GM19372 (cell line): ENCODE measurements at regions not wholly inside any gene's neighbourhood (a gene's known extent, or its start where the extent isn't known, plus 50 kb on each side); places are given as distances from the start of the nearest gene placed in this dataset.
"Not testable (repeated sequence)": the region's sequence is repeated elsewhere in the genome, so short reads cannot be mapped to it uniquely, and the experiment has no call there.

Source experiments
- ATAC-seq: cut with Tn5 transposase; IDR thresholded peaks from one replicate; pipeline ENCODE4 v1.9.1; 2021; ENCODE audit warnings: mild to moderate bottlenecking, low read depth, moderate library complexity; ENCODE audit not compliant: unreplicated experiment

GRCh38 chr17:14522795-14523387, 222.0 kb downstream of the HS3ST3B1 start:
- ATAC-seq, result no peak

GRCh38 chr17:14518919-14519318, 218.0 kb downstream of the HS3ST3B1 start:
- not testable (repeated sequence) for ATAC-seq

GRCh38 chr17:14514973-14515372, 214.1 kb downstream of the HS3ST3B1 start:
- ATAC-seq, result no peak

GRCh38 chr17:14513835-14514234, 213.0 kb downstream of the HS3ST3B1 start:
- no peak for ATAC-seq

GRCh38 chr17:14510136-14510535, 209.3 kb downstream of the HS3ST3B1 start:
- ATAC-seq, result no peak

GRCh38 chr17:14508156-14508555, 207.3 kb downstream of the HS3ST3B1 start:
- ATAC-seq, result no peak

- ATAC-seq, result no peak
Observed at GRCh38 chr17:14506364-14506763, 205.5 kb downstream of the HS3ST3B1 start.

- no peak for ATAC-seq
Observed at GRCh38 chr17:14505606-14506005, 204.7 kb downstream of the HS3ST3B1 start.

GRCh38 chr17:14499976-14500375, 199.1 kb downstream of the HS3ST3B1 start:
- ATAC-seq, result no peak

- no peak for ATAC-seq
Observed at GRCh38 chr17:14498812-14499211, 197.9 kb downstream of the HS3ST3B1 start.

- no peak for ATAC-seq
Observed at GRCh38 chr17:14494161-14494560, 193.3 kb downstream of the HS3ST3B1 start.

GRCh38 chr17:14489986-14490385, 189.1 kb downstream of the HS3ST3B1 start:
- no peak for ATAC-seq

GRCh38 chr17:14488958-14489550, 188.2 kb downstream of the HS3ST3B1 start:
- no peak for ATAC-seq

GRCh38 chr17:14487068-14487467, 186.2 kb downstream of the HS3ST3B1 start:
- ATAC-seq, result no peak

GRCh38 chr17:14482715-14483114, 181.8 kb downstream of the HS3ST3B1 start:
- no peak for ATAC-seq

- no peak for ATAC-seq
Observed at GRCh38 chr17:14481664-14482063, 180.8 kb downstream of the HS3ST3B1 start.

GRCh38 chr17:14474591-14474990, 173.7 kb downstream of the HS3ST3B1 start:
- no peak for ATAC-seq

GRCh38 chr17:14471052-14471451, 170.2 kb downstream of the HS3ST3B1 start:
- no peak for ATAC-seq

- ATAC-seq, result no peak
Observed at GRCh38 chr17:14470417-14470816, 169.5 kb downstream of the HS3ST3B1 start.

- ATAC-seq, result no peak
Observed at GRCh38 chr17:14469971-14470370, 169.1 kb downstream of the HS3ST3B1 start.

GRCh38 chr17:14468858-14469257, 168.0 kb downstream of the HS3ST3B1 start:
- ATAC-seq, result no peak

GRCh38 chr17:14461227-14461548, 160.3 kb downstream of the HS3ST3B1 start:
- no peak for ATAC-seq
